CD8-positive, alpha-beta memory T cell (primary cell): ENCODE measurements at regions not wholly inside any gene's neighbourhood (a gene's known extent, or its start where the extent isn't known, plus 50 kb on each side); places are given as distances from the start of the nearest gene placed in this dataset.
"Not testable (repeated sequence)": the region's sequence is repeated elsewhere in the genome, so short reads cannot be mapped to it uniquely, and the experiment has no call there.

Experiments used
- CTCF ChIA-PET: fragments of 350-600 bp; sonication (Branson Sonifier 250); formaldehyde crosslinking; loops from one replicate; lab custom pipeline; 2021; ENCODE audit warnings: antibody characterized with exemption; lab: Charles Lee
- POLR2A ChIA-PET: fragments of 350-600 bp; sonication (Branson Sonifier 250); formaldehyde crosslinking; loops from one replicate; lab custom pipeline; 2021; ENCODE audit warnings: antibody characterized with exemption; lab: Charles Lee
- DNase-seq, 5 donors: peaks; one replicate each; pipeline versions ENCODE4 v3.0.0 to v3.0.0-alpha.2; 2020 to 2022; ENCODE audit warnings: mixed read lengths in 1 of 5
- H3K27ac ChIP-seq: one replicate; pipeline ENCODE4 v1.7.0; 2013; ENCODE audit warnings: low read depth, mild to moderate bottlenecking, low read length, moderate library complexity
- H3K27me3 ChIP-seq: 2 replicates; pipeline ENCODE4 v1.7.0; 2013; ENCODE audit warnings: low read length, mild to moderate bottlenecking; ENCODE audit not compliant: insufficient read depth, poor library complexity, severe bottlenecking
- H3K36me3 ChIP-seq: 2 replicates; pipeline ENCODE4 v1.7.0; 2013; ENCODE audit warnings: mild to moderate bottlenecking, low read length, moderate library complexity; ENCODE audit not compliant: insufficient read depth
- H3K4me1 ChIP-seq: 2 replicates; pipeline ENCODE4 v1.7.0; 2013; ENCODE audit warnings: mild to moderate bottlenecking, low read length, moderate library complexity; ENCODE audit not compliant: insufficient read depth
- H3K4me3 ChIP-seq: 2 replicates; pipeline ENCODE4 v1.7.0; 2013; ENCODE audit warnings: mild to moderate bottlenecking, low read length
- H3K9me3 ChIP-seq: 2 replicates; pipeline ENCODE4 v1.7.0; 2013; ENCODE audit warnings: mild to moderate bottlenecking, low read length
- H3K27ac Mint-ChIP-seq, 8 donors: one replicate each; pipeline ENCODE4 v1.8.0; 2020 to 2021; ENCODE audit warnings: mixed read lengths in 8 of 8, mild to moderate bottlenecking in 6 of 8, inconsistent platforms in 3 of 8, moderate library complexity in 3 of 8
- H3K27me3 Mint-ChIP-seq, 2 donors: one replicate each; pipeline ENCODE4 v1.8.0; 2020 to 2021; ENCODE audit warnings: mixed read lengths in 2 of 2, mild to moderate bottlenecking in 1 of 2, moderate library complexity in 1 of 2
- H3K36me3 Mint-ChIP-seq, 3 donors: one replicate each; pipeline ENCODE4 v1.8.0; 2020 to 2021; ENCODE audit warnings: mixed read lengths in 3 of 3, inconsistent platforms in 1 of 3, mild to moderate bottlenecking in 1 of 3
- H3K4me1 Mint-ChIP-seq, 3 donors: one replicate each; pipeline ENCODE4 v1.8.0; 2020 to 2021; ENCODE audit warnings: mixed read lengths in 3 of 3, inconsistent platforms in 1 of 3, mild to moderate bottlenecking in 1 of 3
- H3K4me3 Mint-ChIP-seq, 7 donors: one replicate each; pipeline ENCODE4 v1.8.0; 2020 to 2021; ENCODE audit warnings: mixed read lengths in 7 of 7, mild to moderate bottlenecking in 6 of 7, moderate library complexity in 4 of 7, inconsistent platforms in 2 of 7
- H3K9me3 Mint-ChIP-seq, 5 donors: one replicate each; pipeline ENCODE4 v1.8.0; 2020 to 2022; ENCODE audit warnings: mixed read lengths in 5 of 5, mild to moderate bottlenecking in 3 of 5, moderate library complexity in 2 of 5, inconsistent platforms in 1 of 5

DNA sequence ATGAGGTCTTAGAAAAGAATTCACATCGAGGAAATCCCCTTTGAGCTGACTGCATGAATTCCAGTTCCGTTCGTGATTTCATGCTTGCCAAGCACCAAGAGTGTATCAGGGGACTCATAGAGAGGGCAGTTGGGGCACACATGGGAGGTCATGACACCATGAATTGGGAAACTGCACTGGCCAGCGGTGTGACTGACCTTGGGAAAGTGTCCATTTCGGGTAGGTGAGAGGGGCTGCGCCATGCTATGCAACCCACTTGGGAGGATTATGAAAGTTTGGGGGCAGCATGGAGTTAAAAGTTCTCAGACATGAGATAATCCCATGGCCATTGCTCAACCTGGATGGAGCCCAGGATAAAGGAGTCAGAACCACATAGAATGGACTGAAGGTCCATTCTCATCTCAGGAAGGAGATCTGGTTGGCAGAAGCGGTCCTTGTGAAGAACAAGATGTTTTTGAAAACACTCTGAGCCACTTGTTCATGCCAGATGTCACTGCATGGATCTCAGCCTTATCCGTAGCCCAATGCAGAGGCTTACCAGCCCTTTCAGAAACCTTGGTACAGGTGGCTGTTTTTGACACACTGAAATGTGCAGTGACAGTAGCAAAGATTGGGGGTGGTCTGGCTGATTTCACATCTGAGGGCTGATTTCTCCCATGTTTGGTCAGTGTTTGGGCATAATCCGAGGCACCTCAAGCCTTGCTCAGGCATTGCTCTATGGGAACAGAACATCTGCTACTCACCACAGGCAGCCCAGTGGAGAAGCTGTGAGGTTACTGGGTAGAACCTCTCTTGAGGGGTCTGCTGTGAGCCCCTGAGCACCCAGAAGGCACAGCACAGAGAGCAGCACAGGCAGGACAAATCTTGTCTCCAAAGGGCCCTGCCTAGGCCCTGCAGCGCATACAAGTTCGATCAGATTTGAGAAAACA, 252.3 kb downstream of the CXCL12 start:
- Mint-ChIP-seq H3K36me3 (no peaks in the 10 kb centered on the region), H3K27me3 (peaks cover 4 to 8% of the 10 kb centered on the region in 2 donors), H3K4me1 (no peaks in the 10 kb centered on the region), H3K4me3 (no peak overlapping the region), H3K27ac (no peak overlapping the region), H3K9me3 (peaks cover 0 to 3% (median 0%) of the 10 kb centered on the region in 5 donors)
- Histone ChIP-seq H3K4me1 (no peaks in the 10 kb centered on the region), H3K27me3 (no peaks in the 10 kb centered on the region), H3K36me3 (no peaks in the 10 kb centered on the region), H3K4me3 (no peak overlapping the region), H3K27ac (no peak overlapping the region), H3K9me3 (no peaks in the 10 kb centered on the region)
- CTCF ChIA-PET = no interaction called here
- DNase-seq = no peak
- POLR2A ChIA-PET = no interaction called here

GRCh38 chr10:44126291-44126717, 258.6 kb downstream of the CXCL12 start:
- Histone ChIP-seq H3K36me3 (no peaks in the 10 kb centered on the region), H3K27ac (no peak overlapping the region), H3K9me3 (no peaks in the 10 kb centered on the region), H3K4me1 (no peaks in the 10 kb centered on the region), H3K4me3 (no peak overlapping the region), H3K27me3 (no peaks in the 10 kb centered on the region)
- Mint-ChIP-seq H3K9me3 (peaks cover 0 to 2% (median 0%) of the 10 kb centered on the region in 5 donors), H3K4me3 (no peak overlapping the region), H3K36me3 (no peaks in the 10 kb centered on the region), H3K4me1 (no peaks in the 10 kb centered on the region), H3K27me3 (peaks cover 0 to 3% of the 10 kb centered on the region in 2 donors), H3K27ac (peak overlapping the region in 1 of 8 donors; percentile 15)
- CTCF ChIA-PET = no interaction called here
- POLR2A ChIA-PET = no interaction called here
- DNase-seq = no peak

GRCh38 chr10:44125879-44126278, 259.0 kb downstream of the CXCL12 start:
- H3K36me3 Mint-ChIP-seq = no peaks in the 10 kb centered on the region
- no peaks in the 10 kb centered on the region for H3K4me1 Mint-ChIP-seq
- no peak overlapping the region for H3K27ac ChIP-seq
- H3K4me1 ChIP-seq = no peaks in the 10 kb centered on the region
- no peaks in the 10 kb centered on the region for H3K9me3 ChIP-seq
- POLR2A ChIA-PET = no interaction called here
- H3K27ac Mint-ChIP-seq = no peak overlapping the region
- H3K27me3 ChIP-seq = no peaks in the 10 kb centered on the region
- H3K9me3 Mint-ChIP-seq = peaks cover 0 to 2% (median 0%) of the 10 kb centered on the region in 5 donors
- no peaks in the 10 kb centered on the region for H3K36me3 ChIP-seq
- H3K4me3 Mint-ChIP-seq = no peak overlapping the region
- CTCF ChIA-PET = no interaction called here
- no peak for DNase-seq
- peaks cover 0 to 5% of the 10 kb centered on the region in 2 donors for H3K27me3 Mint-ChIP-seq
- H3K4me3 ChIP-seq = no peak overlapping the region

DNA sequence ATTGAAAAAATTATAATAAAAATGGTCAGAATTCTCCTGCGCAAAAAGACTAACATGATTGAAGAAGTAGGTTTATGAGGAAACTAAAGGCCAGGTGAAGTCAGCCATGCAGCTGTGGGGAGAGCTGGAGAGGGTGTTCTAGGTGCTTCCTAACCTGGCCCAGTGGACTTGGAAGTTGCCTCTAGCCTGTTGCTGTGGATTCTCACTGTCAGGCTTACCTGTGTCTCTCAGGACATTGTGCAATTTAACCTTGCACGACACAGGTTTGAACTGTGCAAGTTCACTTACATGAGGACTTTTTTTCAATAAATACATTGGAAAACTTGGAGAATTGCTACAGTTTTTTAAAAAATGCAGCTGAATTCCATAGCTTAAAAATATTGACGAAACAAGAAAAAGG, 266.4 kb downstream of the CXCL12 start:
- no peaks in the 10 kb centered on the region for H3K36me3 Mint-ChIP-seq
- Histone ChIP-seq H3K27ac (no peak overlapping the region), H3K9me3 (no peaks in the 10 kb centered on the region), H3K36me3 (no peaks in the 10 kb centered on the region), H3K4me3 (no peak overlapping the region), H3K27me3 (peaks cover 5% of the 10 kb centered on the region), H3K4me1 (no peaks in the 10 kb centered on the region)
- CTCF ChIA-PET = no interaction called here
- H3K27ac Mint-ChIP-seq = no peak overlapping the region
- peaks cover 0 to 3% (median under 1%) of the 10 kb centered on the region in 5 donors for H3K9me3 Mint-ChIP-seq
- POLR2A ChIA-PET = no interaction called here
- no peak overlapping the region for H3K4me3 Mint-ChIP-seq
- H3K4me1 Mint-ChIP-seq = no peaks in the 10 kb centered on the region
- H3K27me3 Mint-ChIP-seq = peaks cover 7 to 42% of the 10 kb centered on the region in 2 donors
- DNase-seq = no peak

- ChIA-PET POLR2A (no interaction called here), CTCF (no interaction called here)
- Histone ChIP-seq H3K9me3 (no peaks in the 10 kb centered on the region), H3K36me3 (no peaks in the 10 kb centered on the region), H3K4me1 (no peaks in the 10 kb centered on the region), H3K4me3 (no peak overlapping the region), H3K27me3 (peaks cover 5% of the 10 kb centered on the region), H3K27ac (no peak overlapping the region)
- H3K27ac Mint-ChIP-seq = no peak overlapping the region
- no peak for DNase-seq
- peaks cover 7 to 53% of the 10 kb centered on the region in 2 donors for H3K27me3 Mint-ChIP-seq
- peaks cover 0 to 3% (median 1%) of the 10 kb centered on the region in 5 donors for H3K9me3 Mint-ChIP-seq
- H3K36me3 Mint-ChIP-seq = no peaks in the 10 kb centered on the region
- H3K4me3 Mint-ChIP-seq = no peak overlapping the region
- H3K4me1 Mint-ChIP-seq = no peaks in the 10 kb centered on the region
Measured at GRCh38 chr10:44116474-44116873, 268.4 kb downstream of the CXCL12 start.

- ChIA-PET CTCF (no interaction called here), POLR2A (no interaction called here)
- Mint-ChIP-seq H3K4me3 (peak overlapping the region in 1 of 7 donors; percentile 82), H3K27me3 (peaks cover 8 to 49% of the 10 kb centered on the region in 2 donors), H3K9me3 (peaks cover 0 to 7% (median 2%) of the 10 kb centered on the region in 5 donors), H3K27ac (no peak overlapping the region), H3K36me3 (peaks cover 0 to 2% (median 0%) of the 10 kb centered on the region in 3 donors), H3K4me1 (no peaks in the 10 kb centered on the region)
- no peak for DNase-seq
- Histone ChIP-seq H3K4me1 (no peaks in the 10 kb centered on the region), H3K27ac (no peak overlapping the region), H3K36me3 (no peaks in the 10 kb centered on the region), H3K27me3 (peaks cover 5% of the 10 kb centered on the region), H3K4me3 (no peak overlapping the region), H3K9me3 (no peaks in the 10 kb centered on the region)
Measured at GRCh38 chr10:44115516-44115915, 269.4 kb downstream of the CXCL12 start.

DNA sequence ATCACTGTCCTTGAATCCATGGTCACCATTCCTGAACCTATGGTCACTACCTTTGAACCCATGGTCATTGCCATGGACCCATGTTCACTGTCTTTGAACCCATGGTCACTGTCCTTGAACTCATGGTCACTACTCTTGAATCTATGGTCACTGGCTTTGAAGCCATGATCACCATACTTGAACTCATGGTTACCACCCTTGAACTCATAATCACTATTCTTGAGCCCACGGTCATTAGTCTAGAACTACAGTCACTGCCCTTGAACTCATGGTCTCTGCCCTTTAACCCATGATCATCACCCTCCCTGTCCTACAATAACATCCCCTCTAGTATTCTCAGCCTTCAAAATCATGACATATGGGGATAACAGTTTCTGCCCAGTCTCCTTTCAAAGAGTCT, 270.5 kb downstream of the CXCL12 start:
- peaks cover 5% of the 10 kb centered on the region for H3K27me3 ChIP-seq
- no peak for DNase-seq
- H3K27ac Mint-ChIP-seq = no peak overlapping the region
- H3K27ac ChIP-seq = no peak overlapping the region
- peaks cover 8 to 49% of the 10 kb centered on the region in 2 donors for H3K27me3 Mint-ChIP-seq
- peaks cover 0 to 7% (median 4%) of the 10 kb centered on the region in 5 donors for H3K9me3 Mint-ChIP-seq
- no peaks in the 10 kb centered on the region for H3K36me3 ChIP-seq
- H3K9me3 ChIP-seq = no peaks in the 10 kb centered on the region
- H3K4me1 ChIP-seq = no peaks in the 10 kb centered on the region
- no peak overlapping the region for H3K4me3 Mint-ChIP-seq
- H3K36me3 Mint-ChIP-seq = peaks cover 0 to 2% (median 0%) of the 10 kb centered on the region in 3 donors
- H3K4me1 Mint-ChIP-seq = no peaks in the 10 kb centered on the region
- no peak overlapping the region for H3K4me3 ChIP-seq
- POLR2A ChIA-PET = no interaction called here
- CTCF ChIA-PET = no interaction called here

DNA sequence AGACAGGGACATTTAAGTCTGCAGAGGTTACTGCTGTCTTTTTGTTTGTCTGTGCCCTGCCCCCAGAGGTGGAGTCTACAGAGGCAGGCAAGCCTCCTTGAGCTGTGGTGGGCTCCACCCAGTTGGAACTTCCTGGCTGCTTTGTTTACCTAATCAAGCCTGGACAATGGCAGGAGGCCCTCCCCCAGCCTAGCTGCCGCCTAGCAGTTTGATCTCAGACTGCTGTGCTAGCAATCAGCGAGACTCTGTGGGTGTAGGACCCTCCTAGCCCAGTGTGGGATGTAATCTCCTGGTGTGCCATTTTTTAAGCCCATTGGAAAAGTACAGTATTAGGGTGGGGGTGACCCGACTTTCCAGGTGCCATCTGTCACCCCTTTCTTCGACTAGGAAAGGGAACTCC, 272.6 kb downstream of the CXCL12 start:
- H3K27me3 ChIP-seq, H3K27ac Mint-ChIP-seq, H3K4me1 Mint-ChIP-seq, CTCF ChIA-PET, H3K4me3 ChIP-seq, H3K36me3 Mint-ChIP-seq, DNase-seq, H3K36me3 ChIP-seq, H3K9me3 ChIP-seq, H3K4me3 Mint-ChIP-seq, H3K27ac ChIP-seq, POLR2A ChIA-PET, H3K4me1 ChIP-seq: not testable (repeated sequence)
- peaks cover 0 to 11% (median 4%) of the 10 kb centered on the region in 5 donors for H3K9me3 Mint-ChIP-seq
- peaks cover 12 to 44% of the 10 kb centered on the region in 2 donors for H3K27me3 Mint-ChIP-seq
